Kidney (tissue), 13 donors: ENCODE measurements at regions not wholly inside any gene's neighbourhood (a gene's known extent, or its start where the extent isn't known, plus 50 kb on each side); places are given as distances from the start of the nearest gene placed in this dataset.
"Not testable (repeated sequence)": the region's sequence is repeated elsewhere in the genome, so short reads cannot be mapped to it uniquely, and the experiment has no call there.

ENCODE experiments used
- DNase-seq, 5 donors: peaks; one replicate each; pipeline ENCODE4 v3.0.0-alpha.2; 2013 to 2020
- FAIRE-seq: peaks from 2 replicates; lab custom pipeline; 2012; peaks lifted over from hg19 to GRCh38; lab: Jason Lieb, UNC
- H3K27ac ChIP-seq, 2 donors: one replicate each; pipeline ENCODE4 v1.7.0; 2013; ENCODE audit warnings: low read depth in 2 of 2, low read length in 2 of 2, inconsistent platforms in 1 of 2
- H3K27me3 ChIP-seq: one replicate; pipeline ENCODE4 v1.7.1; 2013; ENCODE audit warnings: low read length, inconsistent platforms; ENCODE audit not compliant: control insufficient read depth, insufficient read depth
- H3K36me3 ChIP-seq, 3 donors: one replicate each; pipeline versions ENCODE4 v1.7.0 to v1.7.1; 2013; ENCODE audit warnings: low read length in 3 of 3, control low read depth in 1 of 3, inconsistent platforms in 1 of 3; ENCODE audit not compliant: insufficient read depth in 3 of 3, control insufficient read depth in 2 of 3
- H3K4me1 ChIP-seq, 3 donors: one replicate each; pipeline versions ENCODE4 v1.7.0 to v1.7.1; 2013; ENCODE audit warnings: low read length in 3 of 3, inconsistent platforms in 1 of 3, low read depth in 1 of 3; ENCODE audit not compliant: control insufficient read depth in 2 of 3, insufficient read depth in 2 of 3
- H3K4me3 ChIP-seq, 3 donors: one replicate each; pipeline versions ENCODE4 v1.7.0 to v1.8.1; 2013; ENCODE audit warnings: low read length in 3 of 3, control low read depth in 1 of 3, inconsistent platforms in 1 of 3
- H3K9ac ChIP-seq, 3 donors: one replicate each; pipeline versions ENCODE4 v1.7.0 to v1.7.1; 2013; ENCODE audit warnings: low read length in 3 of 3, control low read depth in 1 of 3, inconsistent platforms in 1 of 3
- H3K9me3 ChIP-seq, 3 donors: one replicate each; pipeline versions ENCODE4 v1.7.0 to v1.7.1; 2013; ENCODE audit warnings: low read length in 3 of 3, control low read depth in 1 of 3, inconsistent platforms in 1 of 3; ENCODE audit not compliant: control insufficient read depth in 2 of 3, insufficient read depth in 1 of 3
- intact Hi-C: fragments of 100-400 bp; cut with DNase I; formaldehyde crosslinking; loops from one replicate; pipeline ENCODE4 v1.11.1; 2022
- TF ChIP-seq, protein P1 (sequence below): IDR thresholded peaks from 3 replicates; pipeline ENCODE4 v1.5.1; 2012; ENCODE audit warnings: mild to moderate bottlenecking, moderate library complexity, borderline replicate concordance; ENCODE audit not compliant: insufficient read depth; ENCODE audit errors: extremely low read depth
- donor health status: control.
- donor health status: control.
- donor health status: control.
- donor health status: control.
- donor health status: control.
- donor health status: DM: yes; HTN: yes; CAD: no.
- donor health status: Normal renal cell carcinoma (clear cell type).

DNA sequence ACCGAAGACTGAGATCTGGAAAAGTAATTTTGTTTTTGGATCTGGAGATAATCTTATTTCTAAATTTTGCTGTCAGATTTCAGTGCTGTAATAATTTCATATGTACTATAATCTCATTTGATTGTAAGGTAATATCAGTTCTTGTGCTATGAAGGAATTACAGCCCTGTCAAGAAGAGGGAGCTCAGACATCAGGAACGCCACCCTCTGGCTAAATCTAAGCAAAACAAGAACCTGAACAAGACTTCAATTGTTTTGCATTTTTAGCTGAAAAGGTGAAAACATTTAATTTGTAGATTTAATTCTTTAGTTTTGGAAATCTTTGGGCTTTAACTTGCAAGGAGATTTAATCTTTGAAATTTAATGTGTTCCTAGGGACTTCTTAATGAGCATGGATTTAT is 525.4 kb upstream of the HS3ST1 start:
- no peak overlapping the region for H3K27ac ChIP-seq
- no peaks in the 10 kb centered on the region for H3K27me3 ChIP-seq
- no peaks in the 10 kb centered on the region for H3K9me3 ChIP-seq
- no peak for DNase-seq
- H3K4me1 ChIP-seq: no peaks in the 10 kb centered on the region
- no peak overlapping the region for H3K9ac ChIP-seq
- TF ChIP-seq, protein P1, sequence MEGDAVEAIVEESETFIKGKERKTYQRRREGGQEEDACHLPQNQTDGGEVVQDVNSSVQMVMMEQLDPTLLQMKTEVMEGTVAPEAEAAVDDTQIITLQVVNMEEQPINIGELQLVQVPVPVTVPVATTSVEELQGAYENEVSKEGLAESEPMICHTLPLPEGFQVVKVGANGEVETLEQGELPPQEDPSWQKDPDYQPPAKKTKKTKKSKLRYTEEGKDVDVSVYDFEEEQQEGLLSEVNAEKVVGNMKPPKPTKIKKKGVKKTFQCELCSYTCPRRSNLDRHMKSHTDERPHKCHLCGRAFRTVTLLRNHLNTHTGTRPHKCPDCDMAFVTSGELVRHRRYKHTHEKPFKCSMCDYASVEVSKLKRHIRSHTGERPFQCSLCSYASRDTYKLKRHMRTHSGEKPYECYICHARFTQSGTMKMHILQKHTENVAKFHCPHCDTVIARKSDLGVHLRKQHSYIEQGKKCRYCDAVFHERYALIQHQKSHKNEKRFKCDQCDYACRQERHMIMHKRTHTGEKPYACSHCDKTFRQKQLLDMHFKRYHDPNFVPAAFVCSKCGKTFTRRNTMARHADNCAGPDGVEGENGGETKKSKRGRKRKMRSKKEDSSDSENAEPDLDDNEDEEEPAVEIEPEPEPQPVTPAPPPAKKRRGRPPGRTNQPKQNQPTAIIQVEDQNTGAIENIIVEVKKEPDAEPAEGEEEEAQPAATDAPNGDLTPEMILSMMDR: peak; percentile 14
- FAIRE-seq: no peak
- intact Hi-C loops: no loop called here
- no peaks in the 10 kb centered on the region for H3K36me3 ChIP-seq
- H3K4me3 ChIP-seq: no peak overlapping the region

DNA sequence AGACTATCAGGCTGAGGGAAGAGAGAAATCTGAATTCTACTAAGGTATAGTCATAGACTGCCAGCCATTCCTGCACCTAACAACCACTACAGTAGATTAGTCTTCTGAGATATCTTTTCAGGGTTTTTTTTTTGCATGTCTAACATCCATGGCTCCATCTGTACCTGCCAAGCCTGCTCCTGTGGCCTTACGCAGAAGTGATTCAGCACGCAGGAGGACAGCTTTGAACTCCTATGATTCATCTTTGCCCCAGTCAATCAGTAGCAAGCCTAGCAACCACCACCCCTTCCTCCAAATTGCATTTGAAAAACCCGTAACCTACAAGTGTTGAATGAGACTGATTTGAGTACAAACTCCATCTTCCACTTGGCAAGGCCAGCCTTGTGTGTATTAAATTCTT is 520.7 kb upstream of the HS3ST1 start:
- Histone ChIP-seq H3K4me3 (no peak overlapping the region), H3K36me3 (no peaks in the 10 kb centered on the region), H3K9me3 (no peaks in the 10 kb centered on the region), H3K27ac (no peak overlapping the region), H3K27me3 (no peaks in the 10 kb centered on the region), H3K9ac (no peak overlapping the region), H3K4me1 (no peaks in the 10 kb centered on the region)
- no peak for DNase-seq
- no peak for FAIRE-seq
- intact Hi-C loops: no loop called here
- TF ChIP-seq, protein P1: no peak

DNA sequence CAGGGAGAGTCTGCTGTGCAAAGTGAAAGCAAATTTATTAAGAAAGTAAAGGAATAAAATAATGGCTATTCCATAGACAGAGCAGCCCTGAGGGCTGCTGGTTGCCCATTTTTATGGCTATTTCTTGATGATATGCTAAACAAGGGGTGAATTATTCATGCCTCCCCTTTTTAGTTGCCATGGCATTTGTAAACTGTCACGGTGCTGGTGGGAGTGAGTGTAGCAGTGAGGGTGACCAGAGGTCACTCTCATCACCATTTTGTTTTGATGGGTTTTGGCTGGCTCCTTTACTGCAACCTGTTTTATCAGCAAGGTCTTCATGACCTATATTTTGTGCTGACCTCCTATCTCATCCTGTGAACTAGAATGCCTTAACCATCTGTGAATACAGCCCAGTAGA is 518.9 kb upstream of the HS3ST1 start:
- H3K4me1 ChIP-seq, H3K36me3 ChIP-seq, FAIRE-seq, H3K9ac ChIP-seq, H3K4me3 ChIP-seq, H3K27me3 ChIP-seq, H3K9me3 ChIP-seq, H3K27ac ChIP-seq, intact Hi-C loops, DNase-seq: not testable (repeated sequence)

DNA sequence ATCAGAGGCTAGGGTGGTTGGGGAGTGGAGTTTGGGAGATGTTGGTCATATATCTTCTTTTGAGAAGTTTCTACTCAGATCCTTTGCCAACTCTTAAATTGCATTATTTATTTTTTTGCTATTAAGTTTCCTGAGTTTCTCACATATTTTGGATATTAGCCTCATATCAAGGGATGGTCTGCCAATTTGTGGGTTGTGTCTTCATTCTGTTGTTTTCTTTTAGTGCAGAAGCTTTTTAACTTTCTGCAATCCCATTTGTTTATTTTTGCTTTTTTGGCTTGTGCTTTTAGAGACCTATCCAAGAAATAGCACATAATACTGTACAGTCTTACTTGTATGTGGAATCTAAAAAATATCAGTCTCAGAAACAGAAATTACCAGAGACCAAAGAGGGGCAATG is 509.2 kb upstream of the HS3ST1 start:
- no peak for DNase-seq
- H3K4me3 ChIP-seq: no peak overlapping the region
- FAIRE-seq: no peak
- no peaks in the 10 kb centered on the region for H3K4me1 ChIP-seq
- intact Hi-C loops: no loop called here
- H3K27me3 ChIP-seq: no peaks in the 10 kb centered on the region
- H3K27ac ChIP-seq: no peak overlapping the region
- H3K9ac ChIP-seq: no peak overlapping the region
- H3K9me3 ChIP-seq: no peaks in the 10 kb centered on the region
- no peaks in the 10 kb centered on the region for H3K36me3 ChIP-seq
- TF ChIP-seq, protein P1: no peak
